ENCODE measurements at regions not wholly inside any gene's neighbourhood (a gene's known extent, or its start where the extent isn't known, plus 50 kb on each side); places are given as distances from the start of the nearest gene placed in this dataset.

DNA sequence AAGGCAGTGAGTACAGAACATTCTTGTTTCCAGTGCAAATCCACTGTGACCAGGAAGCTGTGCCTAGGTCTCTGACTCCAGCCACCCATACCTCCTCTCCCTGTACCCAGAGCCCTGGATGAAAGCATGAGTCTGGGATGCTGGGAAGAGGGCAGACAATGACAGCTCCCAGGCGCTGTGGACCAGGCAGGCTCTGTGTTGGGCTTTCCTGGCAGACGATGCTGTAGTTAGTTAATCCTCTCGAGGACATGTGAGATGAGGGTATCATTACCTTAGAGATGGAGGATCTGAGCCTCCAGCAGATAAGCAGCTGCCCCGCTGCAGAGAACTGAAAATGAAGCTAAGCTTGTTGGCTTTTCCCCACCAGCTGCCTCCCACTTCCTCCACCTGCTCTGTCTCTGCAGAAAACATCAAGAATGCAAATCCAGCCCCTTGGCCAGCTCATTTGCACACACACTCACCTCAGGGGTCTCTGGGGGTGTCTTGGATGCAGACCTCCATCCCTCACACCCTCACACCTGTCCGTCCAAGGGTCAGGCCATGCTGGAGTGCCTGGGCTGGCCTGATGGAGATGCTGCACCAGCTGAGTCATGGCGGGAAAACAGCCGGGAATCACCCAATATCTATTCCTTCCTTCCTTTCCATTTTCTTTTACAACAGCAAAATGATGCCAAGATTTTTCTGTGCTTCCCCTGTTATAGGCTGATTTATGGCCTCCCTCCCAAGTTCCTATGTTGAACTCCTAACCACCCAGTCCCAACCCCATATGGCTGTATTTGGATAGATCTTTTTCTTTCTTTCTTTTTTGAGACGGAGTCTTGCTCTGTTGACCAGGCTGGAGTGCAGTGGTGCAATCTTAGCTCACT, 94.9 kb upstream of the SEPTIN5 start:
- peaks cover 22% of the 10 kb centered on the region for H3K27me3 ChIP-seq (ENCODE audit: control insufficient read depth, insufficient read depth, low read length)
- H4K20me1 ChIP-seq (ENCODE audit: control insufficient read depth, extremely low read depth, insufficient read depth, low read length): no peaks in the 10 kb centered on the region
- no peaks in the 10 kb centered on the region for H3K9me3 ChIP-seq (ENCODE audit: control insufficient read depth, insufficient read depth, low read depth, low read length)
- no peaks in the 10 kb centered on the region for H3K4me1 ChIP-seq (ENCODE audit: control insufficient read depth, extremely low read depth, insufficient read depth, low read length)
- TF ChIP-seq, protein P1, sequence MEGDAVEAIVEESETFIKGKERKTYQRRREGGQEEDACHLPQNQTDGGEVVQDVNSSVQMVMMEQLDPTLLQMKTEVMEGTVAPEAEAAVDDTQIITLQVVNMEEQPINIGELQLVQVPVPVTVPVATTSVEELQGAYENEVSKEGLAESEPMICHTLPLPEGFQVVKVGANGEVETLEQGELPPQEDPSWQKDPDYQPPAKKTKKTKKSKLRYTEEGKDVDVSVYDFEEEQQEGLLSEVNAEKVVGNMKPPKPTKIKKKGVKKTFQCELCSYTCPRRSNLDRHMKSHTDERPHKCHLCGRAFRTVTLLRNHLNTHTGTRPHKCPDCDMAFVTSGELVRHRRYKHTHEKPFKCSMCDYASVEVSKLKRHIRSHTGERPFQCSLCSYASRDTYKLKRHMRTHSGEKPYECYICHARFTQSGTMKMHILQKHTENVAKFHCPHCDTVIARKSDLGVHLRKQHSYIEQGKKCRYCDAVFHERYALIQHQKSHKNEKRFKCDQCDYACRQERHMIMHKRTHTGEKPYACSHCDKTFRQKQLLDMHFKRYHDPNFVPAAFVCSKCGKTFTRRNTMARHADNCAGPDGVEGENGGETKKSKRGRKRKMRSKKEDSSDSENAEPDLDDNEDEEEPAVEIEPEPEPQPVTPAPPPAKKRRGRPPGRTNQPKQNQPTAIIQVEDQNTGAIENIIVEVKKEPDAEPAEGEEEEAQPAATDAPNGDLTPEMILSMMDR (conservative IDR thresholded peaks at IDR 0.05 in 1 of 2, IDR thresholded peaks at IDR 0.05 in 1 of 2; ENCODE audit: low read depth in 1 of 2, low read length in 2 of 2): no peak
- TF ChIP-seq EZH2 (IDR thresholded peaks at IDR 0.05; ENCODE audit: low read length, missing control alignments): no peak
- DNase-seq (ENCODE audit: low read depth in 2 of 2): no peak
- no peak overlapping the region for H3K4me3 ChIP-seq (replicated peaks in 1 of 4; ENCODE audit: control extremely low read depth in 1 of 4, insufficient read depth in 1 of 4, low read depth in 3 of 4, low read length in 4 of 4)
- H3K36me3 ChIP-seq (ENCODE audit: control insufficient read depth, insufficient read depth, low read length): no peaks in the 10 kb centered on the region
- no peaks in the 10 kb centered on the region for H3K79me2 ChIP-seq (ENCODE audit: control insufficient read depth, insufficient read depth, low read length)
- no peak overlapping the region for H3K9ac ChIP-seq (ENCODE audit: insufficient read depth, low read length)
- H2AFZ ChIP-seq (ENCODE audit: low read length): no peak overlapping the region
- no peak overlapping the region for H3K4me2 ChIP-seq (ENCODE audit: extremely low read depth, insufficient read depth, low read length)
- no peak overlapping the region for H3K27ac ChIP-seq (ENCODE audit: insufficient read depth, low read length)

DNA sequence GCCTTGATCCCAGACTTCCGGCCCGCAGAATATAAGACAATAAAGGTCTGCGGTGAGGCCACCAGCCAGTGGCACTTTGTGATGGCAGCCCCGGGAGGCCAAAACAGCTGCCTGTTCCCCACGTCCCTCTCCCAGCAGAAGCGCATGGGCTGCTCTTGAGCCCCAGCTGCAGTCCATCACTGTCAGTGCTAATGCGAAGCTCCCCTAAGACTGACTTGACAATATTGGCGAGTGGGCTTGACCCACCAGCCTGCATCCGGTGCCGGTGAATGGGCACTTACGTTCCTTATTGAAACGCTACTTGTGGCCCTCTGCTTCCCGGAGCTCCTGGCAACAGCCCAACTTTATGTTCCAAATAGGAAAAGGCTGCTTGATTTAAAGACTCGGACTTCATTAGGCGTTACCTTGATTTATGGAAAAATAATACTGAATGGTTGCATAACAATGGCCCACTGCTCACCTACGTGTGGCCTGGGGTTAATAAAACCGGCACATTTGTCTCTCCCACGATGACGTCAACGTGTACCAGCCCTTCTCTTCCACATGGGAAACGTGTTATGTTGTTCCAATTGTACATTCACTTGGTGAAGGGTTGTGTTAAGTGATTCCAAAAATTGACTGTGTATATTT, 93.4 kb upstream of the SEPTIN5 start:
- no peak overlapping the region for H3K4me3 ChIP-seq (replicated peaks in 1 of 4; ENCODE audit: control extremely low read depth in 1 of 4, insufficient read depth in 1 of 4, low read depth in 3 of 4, low read length in 4 of 4)
- no peak for TF ChIP-seq EZH2 (IDR thresholded peaks at IDR 0.05; ENCODE audit: low read length, missing control alignments)
- TF ChIP-seq, protein P1 (conservative IDR thresholded peaks at IDR 0.05 in 1 of 2, IDR thresholded peaks at IDR 0.05 in 1 of 2; ENCODE audit: low read depth in 1 of 2, low read length in 2 of 2): no peak
- no peak overlapping the region for H3K27ac ChIP-seq (ENCODE audit: insufficient read depth, low read length)
- no peaks in the 10 kb centered on the region for H3K4me1 ChIP-seq (ENCODE audit: control insufficient read depth, extremely low read depth, insufficient read depth, low read length)
- no peaks in the 10 kb centered on the region for H3K79me2 ChIP-seq (ENCODE audit: control insufficient read depth, insufficient read depth, low read length)
- no peaks in the 10 kb centered on the region for H3K36me3 ChIP-seq (ENCODE audit: control insufficient read depth, insufficient read depth, low read length)
- H3K27me3 ChIP-seq (ENCODE audit: control insufficient read depth, insufficient read depth, low read length): peaks cover 19% of the 10 kb centered on the region
- H3K9ac ChIP-seq (ENCODE audit: insufficient read depth, low read length): no peak overlapping the region
- DNase-seq (ENCODE audit: low read depth in 2 of 2): peak in 1 of 2 donors; percentile 9
- H4K20me1 ChIP-seq (ENCODE audit: control insufficient read depth, extremely low read depth, insufficient read depth, low read length): no peaks in the 10 kb centered on the region
- no peak overlapping the region for H3K4me2 ChIP-seq (ENCODE audit: extremely low read depth, insufficient read depth, low read length)
- no peak overlapping the region for H2AFZ ChIP-seq (ENCODE audit: low read length)
- no peaks in the 10 kb centered on the region for H3K9me3 ChIP-seq (ENCODE audit: control insufficient read depth, insufficient read depth, low read depth, low read length)

DNA sequence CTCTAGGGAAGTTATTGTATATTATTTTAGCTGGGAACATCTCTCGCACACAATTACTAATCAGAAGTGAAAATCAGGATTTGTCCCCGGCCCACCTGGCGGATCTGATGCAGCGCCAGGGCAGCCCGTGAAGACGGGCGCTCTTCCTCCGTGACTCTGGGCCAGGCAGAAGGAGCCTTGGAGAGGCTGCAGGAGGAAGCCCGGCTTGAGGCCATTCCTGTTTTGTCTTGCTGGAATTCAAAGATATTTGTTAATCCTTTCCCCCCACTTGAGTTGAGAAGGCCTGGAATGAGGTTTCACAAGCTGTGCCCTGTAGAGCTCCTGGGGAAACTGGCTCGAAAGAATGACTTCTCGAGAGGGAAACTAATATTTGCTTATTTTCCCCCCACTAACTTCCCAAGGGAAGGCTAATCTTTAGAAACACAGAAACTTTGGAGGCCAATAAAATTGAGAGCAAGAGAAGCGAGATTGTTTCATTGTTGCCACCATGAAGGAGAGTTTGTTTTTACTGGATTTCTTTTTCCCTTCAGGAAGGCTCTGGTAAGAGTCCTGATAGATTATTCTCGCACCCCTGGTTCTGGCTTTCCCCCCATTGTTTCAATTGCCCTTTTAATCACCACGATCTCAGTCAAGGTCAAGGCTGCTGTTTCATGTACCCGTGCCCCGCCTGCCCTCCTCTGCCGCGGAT, 92.8 kb upstream of the SEPTIN5 start:
- DNase-seq (ENCODE audit: low read depth in 2 of 2): no peak
- Histone ChIP-seq H3K79me2 (ENCODE audit: control insufficient read depth, insufficient read depth, low read length) (no peaks in the 10 kb centered on the region), H3K36me3 (ENCODE audit: control insufficient read depth, insufficient read depth, low read length) (no peaks in the 10 kb centered on the region), H3K27me3 (ENCODE audit: control insufficient read depth, insufficient read depth, low read length) (peaks cover 19% of the 10 kb centered on the region), H4K20me1 (ENCODE audit: control insufficient read depth, extremely low read depth, insufficient read depth, low read length) (no peaks in the 10 kb centered on the region), H3K4me3 (replicated peaks in 1 of 4; ENCODE audit: control extremely low read depth in 1 of 4, insufficient read depth in 1 of 4, low read depth in 3 of 4, low read length in 4 of 4) (no peak overlapping the region), H3K9ac (ENCODE audit: insufficient read depth, low read length) (no peak overlapping the region), H3K9me3 (ENCODE audit: control insufficient read depth, insufficient read depth, low read depth, low read length) (no peaks in the 10 kb centered on the region), H3K27ac (ENCODE audit: insufficient read depth, low read length) (no peak overlapping the region), H2AFZ (ENCODE audit: low read length) (no peak overlapping the region), H3K4me2 (ENCODE audit: extremely low read depth, insufficient read depth, low read length) (no peak overlapping the region), H3K4me1 (ENCODE audit: control insufficient read depth, extremely low read depth, insufficient read depth, low read length) (no peaks in the 10 kb centered on the region)
- no peak for TF ChIP-seq EZH2 (IDR thresholded peaks at IDR 0.05; ENCODE audit: low read length, missing control alignments)
- TF ChIP-seq, protein P1 (conservative IDR thresholded peaks at IDR 0.05 in 1 of 2, IDR thresholded peaks at IDR 0.05 in 1 of 2; ENCODE audit: low read depth in 1 of 2, low read length in 2 of 2): no peak

Data from fibroblast of lung (primary cell).